GM21423 (cell line): ENCODE measurements at regions not wholly inside any gene's neighbourhood (a gene's known extent, or its start where the extent isn't known, plus 50 kb on each side); places are given as distances from the start of the nearest gene placed in this dataset.
"Not testable (repeated sequence)": the region's sequence is repeated elsewhere in the genome, so short reads cannot be mapped to it uniquely, and the experiment has no call there.

Experiments
- ATAC-seq: cut with Tn5 transposase; IDR thresholded peaks from one replicate; pipeline ENCODE4 v1.9.1; 2021; ENCODE audit warnings: mild to moderate bottlenecking, moderate library complexity; ENCODE audit not compliant: unreplicated experiment

DNA sequence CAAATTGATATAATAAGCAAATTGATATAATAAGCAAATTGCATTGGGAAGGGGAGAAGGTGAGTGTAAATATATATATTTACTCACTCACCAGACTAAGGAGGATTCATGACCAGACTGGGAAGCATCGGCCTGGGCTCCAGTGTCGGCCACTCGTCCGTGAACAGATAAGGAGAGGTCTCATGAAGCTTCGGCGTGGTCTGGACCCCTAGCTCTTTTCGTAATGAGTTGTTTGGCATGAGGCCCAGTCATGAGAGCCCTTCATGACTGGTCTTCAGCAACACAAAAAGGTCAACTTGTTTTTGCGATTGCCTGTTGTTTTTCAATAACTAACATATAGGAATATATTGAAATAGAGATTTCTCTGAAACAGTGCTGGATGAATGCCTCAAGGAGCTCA is 222.9 kb upstream of the KCNK2 start:
- no peak for ATAC-seq

GRCh38 chr1:214861615-214862014 is 220.9 kb upstream of the KCNK2 start:
- no peak for ATAC-seq

- ATAC-seq, result no peak
Measured at GRCh38 chr1:214862421-214862820, 220.1 kb upstream of the KCNK2 start.

DNA sequence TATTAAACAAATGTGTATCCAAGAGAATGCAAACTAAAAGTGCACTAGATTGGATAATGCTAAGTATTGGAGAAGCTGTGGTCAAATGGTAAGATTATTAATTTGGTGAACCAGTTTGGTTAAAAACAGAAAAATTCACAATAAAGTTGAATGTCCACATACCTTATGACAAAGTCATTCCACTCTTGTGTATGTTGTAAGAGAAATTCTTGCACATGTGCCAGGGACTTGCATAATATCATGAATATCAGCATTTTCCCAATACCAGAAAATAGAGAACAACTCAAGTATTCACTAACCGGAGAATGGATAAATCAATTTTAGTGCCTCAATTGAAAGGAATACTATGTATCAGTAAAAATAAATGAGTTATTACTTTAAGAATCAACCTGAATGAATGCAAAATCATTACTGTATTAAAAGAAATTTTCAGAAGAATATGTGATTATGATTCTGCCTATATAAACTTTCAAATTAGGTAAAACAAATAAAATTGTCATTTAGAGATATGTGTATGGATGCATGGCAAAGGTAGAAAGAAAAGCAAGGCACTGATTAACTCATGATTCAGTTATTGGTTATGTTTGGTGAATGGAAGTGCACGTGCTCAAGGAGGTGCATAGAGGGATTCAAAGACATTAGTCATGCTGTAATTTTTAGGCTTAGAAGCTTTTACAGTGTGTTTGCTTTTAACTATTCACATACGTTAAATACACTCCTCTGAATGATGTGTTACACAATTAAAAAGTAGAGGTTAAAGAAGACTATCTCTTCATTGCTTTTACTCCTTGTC is 217.4 kb upstream of the KCNK2 start:
- no peak for ATAC-seq

DNA sequence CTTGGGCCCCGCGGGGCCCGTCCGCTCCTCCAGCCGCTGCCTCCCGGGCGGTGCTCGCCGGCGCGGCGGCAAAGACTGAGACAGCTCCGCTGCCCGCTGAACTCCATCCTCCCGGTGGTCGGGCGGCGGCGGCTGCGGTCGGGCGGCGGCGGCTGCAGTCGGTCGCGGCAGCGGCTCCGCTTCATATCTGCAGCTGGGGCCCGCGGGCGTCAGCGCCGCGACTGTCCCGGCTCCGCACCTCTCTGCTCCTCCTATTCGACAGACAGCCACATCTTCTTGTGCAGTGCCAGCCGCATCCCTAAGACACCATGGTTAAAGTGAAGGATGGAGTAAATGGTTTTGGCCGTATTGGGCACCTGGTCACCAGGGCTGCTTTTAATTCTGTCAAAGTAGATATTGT is 212.1 kb upstream of the KCNK2 start:
- not testable (repeated sequence) for ATAC-seq

- no peak for ATAC-seq
Measured at GRCh38 chr1:214880956-214881355, 201.6 kb upstream of the KCNK2 start.

DNA sequence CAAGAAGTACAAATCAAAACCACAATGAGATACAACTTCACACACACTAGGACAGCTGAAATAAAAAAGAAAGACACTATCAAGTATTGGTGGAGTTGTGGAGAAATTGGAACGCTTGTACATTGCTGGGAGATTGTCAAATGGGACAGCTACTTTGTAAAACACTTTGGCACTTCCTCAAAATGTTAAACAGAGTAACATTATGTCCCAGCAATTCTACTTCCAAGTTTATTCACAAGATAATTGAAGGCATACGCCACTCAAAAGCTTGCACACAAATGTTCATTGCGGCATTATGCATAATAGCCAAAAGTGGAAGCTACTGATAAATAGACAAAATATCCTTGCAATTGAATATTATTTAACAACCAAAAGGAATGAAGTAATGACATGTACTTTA is 199.9 kb upstream of the KCNK2 start:
- ATAC-seq, result no peak

DNA sequence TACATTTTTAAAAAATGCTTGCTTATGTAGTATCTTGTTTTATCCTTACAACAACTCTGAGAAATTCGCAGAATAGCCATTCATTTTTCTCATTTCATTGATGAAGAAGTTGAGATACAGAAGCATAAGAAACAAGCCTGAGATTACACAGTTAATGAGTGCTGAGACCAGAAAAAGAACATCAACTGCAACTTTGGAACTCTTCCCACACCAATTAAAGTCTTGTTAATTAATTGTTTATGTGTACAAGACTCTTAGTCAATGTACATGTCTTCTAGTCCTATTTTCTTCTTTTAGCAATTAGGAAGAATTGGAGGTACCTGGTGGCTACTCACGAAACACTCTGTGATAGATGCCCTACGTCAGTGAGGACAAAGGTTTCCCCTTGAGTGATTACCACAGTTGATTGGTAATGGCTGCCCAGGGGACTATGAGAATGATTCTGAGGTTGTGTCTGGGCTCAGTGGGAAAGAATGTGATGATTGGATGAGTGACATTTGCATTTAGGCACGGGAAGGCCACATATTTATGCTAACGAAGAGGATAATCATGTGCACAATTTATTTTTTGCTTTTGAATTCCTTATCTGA is 187.4 kb upstream of the KCNK2 start:
- no peak for ATAC-seq

GRCh38 chr1:214896921-214897320 is 185.6 kb upstream of the KCNK2 start:
- ATAC-seq, result no peak

GRCh38 chr1:214897581-214897980 is 185.0 kb upstream of the KCNK2 start:
- no peak for ATAC-seq

DNA sequence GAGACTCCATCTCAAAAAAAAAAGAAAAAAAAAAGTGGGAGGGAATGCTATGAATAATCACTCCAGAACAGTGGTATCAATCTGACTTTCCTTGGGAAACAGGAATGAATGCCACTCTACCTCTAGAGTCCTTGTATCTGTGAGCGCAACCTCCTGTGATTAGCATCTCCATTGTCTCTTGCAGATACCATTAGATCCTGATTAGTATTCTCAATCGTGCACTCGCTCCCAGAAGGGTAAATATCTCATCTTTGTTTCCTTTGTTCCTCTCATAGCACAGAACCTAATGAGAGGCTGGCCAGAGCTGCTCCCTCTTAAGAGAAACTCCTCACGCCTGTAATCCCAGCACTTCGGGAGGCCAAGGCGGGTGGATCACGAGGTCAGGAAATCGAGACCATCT is 184.4 kb upstream of the KCNK2 start:
- ATAC-seq, result no peak

DNA sequence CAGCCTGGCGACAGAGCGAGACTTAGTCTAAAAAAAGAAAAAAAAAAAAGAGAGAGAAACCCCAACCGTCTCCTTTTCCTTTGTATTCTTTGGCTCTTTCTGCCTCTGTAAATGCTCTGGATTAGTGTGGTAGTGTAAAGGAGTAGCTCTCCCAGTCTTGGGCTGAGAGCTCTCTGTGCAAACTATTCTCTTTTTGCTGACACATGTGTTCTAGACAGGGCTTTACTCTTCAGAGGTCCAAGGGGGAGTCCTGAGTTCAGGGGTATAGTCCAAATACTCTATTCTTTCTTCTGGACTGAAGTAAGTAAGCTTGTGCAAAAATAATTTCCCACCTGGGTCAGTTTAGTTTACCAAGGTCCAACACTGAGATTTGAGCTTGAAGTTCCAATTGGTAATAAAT is 183.8 kb upstream of the KCNK2 start:
- no peak for ATAC-seq

DNA sequence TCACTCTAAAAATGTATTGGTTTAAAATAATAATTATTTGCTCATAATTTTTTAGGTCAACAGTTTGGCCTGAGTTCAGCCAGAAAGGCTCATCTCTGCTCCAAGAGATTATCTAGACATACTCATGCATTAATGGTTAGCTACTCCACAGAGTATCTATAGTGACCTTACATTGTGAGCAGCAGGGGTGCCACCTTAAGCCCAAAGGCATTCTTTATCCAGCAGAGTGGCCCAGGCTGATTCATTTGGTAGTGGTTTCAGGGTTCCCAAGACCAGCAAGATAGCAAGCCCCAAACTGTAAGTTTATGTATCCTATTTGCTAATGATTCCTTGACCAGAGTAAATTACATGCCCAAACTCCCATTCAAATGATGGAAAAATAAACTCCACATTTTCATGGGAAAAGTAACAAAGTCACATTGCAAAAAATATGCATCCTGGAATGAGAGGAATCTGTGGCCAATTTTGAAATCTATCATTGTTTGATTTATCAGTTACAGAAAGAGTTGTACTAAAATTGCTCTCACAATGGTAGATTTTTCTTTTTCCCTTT is 182.6 kb upstream of the KCNK2 start:
- ATAC-seq, result no peak

DNA sequence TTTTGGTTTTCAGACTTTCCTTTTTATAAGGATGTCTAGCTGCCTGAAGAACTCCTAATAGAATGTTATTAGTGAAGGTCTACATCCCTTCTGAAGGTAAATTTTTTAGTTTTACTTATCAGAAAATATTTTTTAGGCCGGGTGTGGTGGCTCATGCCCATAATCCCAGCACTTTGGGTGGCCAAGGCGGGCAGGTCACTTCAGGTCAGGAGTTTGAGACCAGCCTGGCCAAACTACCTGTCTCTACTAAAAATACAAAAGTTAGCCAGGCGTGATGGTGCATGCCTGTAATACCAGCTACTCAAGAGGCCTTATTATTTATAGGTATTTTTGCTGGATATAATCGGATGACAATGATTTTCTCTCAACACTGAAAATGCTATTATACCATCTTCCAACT is 181.9 kb upstream of the KCNK2 start:
- ATAC-seq, result no peak

DNA sequence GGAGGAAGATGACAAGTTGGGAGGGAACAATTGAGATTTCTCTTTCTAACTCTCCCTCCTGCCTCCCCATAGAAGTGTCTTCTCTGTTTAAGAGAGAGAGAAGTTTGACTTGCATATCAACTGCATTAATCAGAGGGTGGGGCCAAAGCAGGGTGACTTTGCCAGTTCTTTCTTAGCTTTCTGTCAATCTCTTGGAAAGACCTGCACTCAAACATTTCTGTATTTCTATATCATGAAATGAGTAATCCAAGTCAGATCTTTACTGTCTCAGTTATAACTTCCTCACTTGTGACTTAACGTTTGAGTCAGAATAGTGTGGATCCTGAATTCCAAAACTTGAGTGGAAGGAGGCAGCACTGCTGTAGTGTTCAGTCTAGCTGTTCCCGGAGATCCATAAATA is 180.8 kb upstream of the KCNK2 start:
- no peak for ATAC-seq

DNA sequence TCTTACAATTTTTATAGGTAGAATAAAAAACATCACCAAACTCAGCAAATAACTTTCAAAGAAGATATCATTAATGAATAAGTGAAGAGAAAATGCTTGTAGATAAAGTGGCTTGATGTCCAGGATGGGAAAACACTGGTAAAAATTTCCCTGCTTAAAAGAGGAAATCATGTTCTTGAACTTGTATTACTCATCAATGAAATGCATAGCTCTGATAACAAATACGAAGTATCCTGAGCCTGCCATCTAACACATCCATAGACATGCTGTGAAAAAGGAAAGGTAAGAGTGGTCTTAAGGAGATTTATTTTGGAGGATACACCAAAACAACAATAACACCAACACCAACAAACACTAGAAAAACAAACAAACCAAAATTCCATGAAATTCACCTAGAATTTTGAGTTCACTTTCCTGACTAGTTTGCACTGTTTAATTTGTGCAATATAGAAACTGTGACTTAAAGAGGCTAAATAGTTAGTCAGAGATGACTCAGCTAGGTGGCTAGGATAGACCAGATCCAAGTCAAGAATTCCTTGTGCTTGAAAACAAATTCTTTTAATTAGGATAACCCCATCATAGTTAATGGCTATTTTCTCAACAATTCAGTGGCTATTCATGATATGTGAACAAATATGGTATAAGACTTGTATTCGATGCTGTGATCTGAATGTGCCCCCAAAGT is 179.8 kb upstream of the KCNK2 start:
- no peak for ATAC-seq

GRCh38 chr1:214912127-214912526 is 170.4 kb upstream of the KCNK2 start:
- ATAC-seq, result no peak

DNA sequence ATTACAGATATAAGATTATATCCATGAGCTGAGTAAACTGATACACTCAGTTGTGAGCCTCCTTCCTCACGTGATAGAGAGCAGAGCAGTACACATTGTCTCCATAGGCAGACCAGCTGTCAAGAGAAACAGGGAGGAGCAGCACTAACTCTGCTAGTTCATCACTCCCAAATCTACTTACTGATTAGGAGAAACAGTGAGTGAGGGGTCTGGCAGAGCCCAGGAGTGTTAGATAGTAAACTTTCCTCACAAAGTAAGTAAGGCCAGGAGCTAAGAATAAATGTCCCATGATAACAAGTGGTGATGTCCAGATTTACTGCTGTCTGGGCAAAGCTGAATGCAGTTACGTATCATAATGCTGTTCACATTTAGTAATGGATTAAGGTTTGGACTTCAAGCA is 168.6 kb upstream of the KCNK2 start:
- no peak for ATAC-seq

DNA sequence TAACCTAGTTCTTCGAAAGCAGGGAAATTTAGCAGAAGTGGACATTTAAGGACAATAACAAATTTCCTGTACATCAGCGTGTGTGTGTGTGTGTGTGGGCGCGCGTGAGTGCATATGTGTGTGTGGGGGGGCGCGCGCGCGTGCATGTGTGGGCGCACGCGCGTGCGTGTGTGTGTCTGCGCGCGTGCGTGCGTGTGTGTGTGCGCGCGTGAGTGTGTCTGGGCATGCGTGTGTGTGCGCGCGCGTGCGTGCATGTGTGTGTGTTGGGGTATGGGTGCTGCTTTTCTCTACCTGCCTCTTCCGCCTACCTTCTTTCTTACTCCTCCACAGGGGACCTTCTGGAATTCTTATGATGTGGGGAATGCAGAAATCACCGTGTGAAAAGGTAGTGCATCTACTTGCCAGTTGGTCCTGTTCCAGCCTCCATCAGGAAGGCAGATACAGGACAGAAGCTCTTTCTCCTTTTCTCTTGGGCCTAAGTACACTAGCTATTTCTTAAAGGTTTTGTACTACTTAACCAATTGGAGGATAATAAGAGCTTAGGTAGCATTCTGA is 165.4 kb upstream of the KCNK2 start:
- no peak for ATAC-seq

DNA sequence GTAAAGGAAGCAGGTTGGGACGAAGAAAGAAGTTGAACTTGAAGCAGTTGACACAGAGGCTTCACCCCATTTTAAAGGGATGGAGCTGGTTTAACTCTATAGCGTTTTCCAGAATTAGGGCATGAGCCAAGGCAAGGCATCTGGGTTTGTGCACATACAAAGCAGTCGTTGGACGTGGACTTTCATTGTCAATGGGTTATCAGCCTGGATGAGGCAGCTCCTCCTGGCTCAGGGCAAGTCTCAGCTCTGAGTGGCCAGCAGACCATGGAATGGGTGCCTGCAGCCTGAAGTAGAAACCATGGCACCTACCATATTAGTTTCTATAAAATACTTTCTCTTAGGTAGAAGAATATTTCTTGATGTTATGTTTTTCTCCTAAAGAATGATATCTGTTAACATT is 163.8 kb upstream of the KCNK2 start:
- ATAC-seq, result no peak

- no peak for ATAC-seq
Measured at GRCh38 chr1:214920337-214920736, 162.2 kb upstream of the KCNK2 start.
